Gastroesophageal sphincter (tissue), 3 donors: ENCODE measurements at regions not wholly inside any gene's neighbourhood (a gene's known extent, or its start where the extent isn't known, plus 50 kb on each side); places are given as distances from the start of the nearest gene placed in this dataset.

Experiments used
- CTCF ChIP-seq, 4 experiments: fragments of 200-600 bp in 2 of 4; fragments of 450-650 bp in 2 of 4; sonication (generic) in 1 of 4; IDR thresholded peaks; one replicate each; pipeline ENCODE4 v1.5.1; 2017 to 2019; ENCODE audit warnings: antibody characterized with exemption in 4 of 4, mild to moderate bottlenecking in 2 of 4, moderate library complexity in 2 of 4
- POLR2A ChIP-seq, 2 donors: fragments of 450-650 bp; IDR thresholded peaks; one replicate each; pipeline ENCODE4 v1.6.1; 2017; ENCODE audit warnings: antibody characterized with exemption in 2 of 2, mild to moderate bottlenecking in 2 of 2, moderate library complexity in 1 of 2

- no peak for TF ChIP-seq POLR2A (IDR thresholded peaks at IDR 0.05)
- no peak for TF ChIP-seq CTCF (IDR thresholded peaks at IDR 0.05)
Measured at GRCh38 chr6:66605011-66605410, 898.0 kb upstream of the EYS start.
